Cardiac fibroblast (primary cell): ENCODE measurements at regions not wholly inside any gene's neighbourhood (a gene's known extent, or its start where the extent isn't known, plus 50 kb on each side); places are given as distances from the start of the nearest gene placed in this dataset.

ENCODE experiments used
- DNase-seq, 2 donors: peaks; one replicate each; pipeline versions ENCODE4 v3.0.0 to v3.0.0-alpha.2; 2010; ENCODE audit warnings: low read depth in 2 of 2
- H3K4me3 ChIP-seq, 2 donors: replicated peaks in 1 of 2; 1 replicate in 1 of 2; 2 replicates in 1 of 2; pipeline ENCODE4 v1.5.1; 2011; ENCODE audit warnings: low read depth in 2 of 2, low read length in 2 of 2, mild to moderate bottlenecking in 2 of 2, moderate library complexity in 1 of 2
- TF ChIP-seq, protein P1 (sequence below): IDR thresholded peaks from one replicate; pipeline ENCODE4 v1.5.1; 2011; ENCODE audit warnings: low read depth, mild to moderate bottlenecking, low read length, inconsistent platforms

DNA sequence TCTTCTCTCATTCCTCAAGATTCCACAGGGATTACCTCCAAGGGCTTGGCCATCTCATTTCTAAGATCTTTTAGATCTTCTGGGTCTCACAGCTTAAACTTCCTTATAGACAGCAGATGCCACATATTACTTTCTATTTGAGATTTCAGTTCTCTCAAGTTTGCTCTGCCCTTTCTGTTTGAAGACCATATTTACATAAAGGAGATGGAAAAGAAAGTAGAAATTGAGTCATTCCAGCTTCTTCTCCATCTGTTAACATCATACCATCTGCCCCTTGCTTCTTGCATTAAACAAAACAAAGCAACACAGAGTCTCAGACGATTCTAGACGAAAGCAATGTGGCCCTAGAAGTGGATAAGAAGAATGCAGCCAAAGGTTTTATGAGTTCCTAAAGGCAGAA lies 203.4 kb downstream of the TTLL2 start:
- TF ChIP-seq, protein P1, sequence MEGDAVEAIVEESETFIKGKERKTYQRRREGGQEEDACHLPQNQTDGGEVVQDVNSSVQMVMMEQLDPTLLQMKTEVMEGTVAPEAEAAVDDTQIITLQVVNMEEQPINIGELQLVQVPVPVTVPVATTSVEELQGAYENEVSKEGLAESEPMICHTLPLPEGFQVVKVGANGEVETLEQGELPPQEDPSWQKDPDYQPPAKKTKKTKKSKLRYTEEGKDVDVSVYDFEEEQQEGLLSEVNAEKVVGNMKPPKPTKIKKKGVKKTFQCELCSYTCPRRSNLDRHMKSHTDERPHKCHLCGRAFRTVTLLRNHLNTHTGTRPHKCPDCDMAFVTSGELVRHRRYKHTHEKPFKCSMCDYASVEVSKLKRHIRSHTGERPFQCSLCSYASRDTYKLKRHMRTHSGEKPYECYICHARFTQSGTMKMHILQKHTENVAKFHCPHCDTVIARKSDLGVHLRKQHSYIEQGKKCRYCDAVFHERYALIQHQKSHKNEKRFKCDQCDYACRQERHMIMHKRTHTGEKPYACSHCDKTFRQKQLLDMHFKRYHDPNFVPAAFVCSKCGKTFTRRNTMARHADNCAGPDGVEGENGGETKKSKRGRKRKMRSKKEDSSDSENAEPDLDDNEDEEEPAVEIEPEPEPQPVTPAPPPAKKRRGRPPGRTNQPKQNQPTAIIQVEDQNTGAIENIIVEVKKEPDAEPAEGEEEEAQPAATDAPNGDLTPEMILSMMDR: no peak
- no peak for DNase-seq
- no peak overlapping the region for H3K4me3 ChIP-seq

DNA sequence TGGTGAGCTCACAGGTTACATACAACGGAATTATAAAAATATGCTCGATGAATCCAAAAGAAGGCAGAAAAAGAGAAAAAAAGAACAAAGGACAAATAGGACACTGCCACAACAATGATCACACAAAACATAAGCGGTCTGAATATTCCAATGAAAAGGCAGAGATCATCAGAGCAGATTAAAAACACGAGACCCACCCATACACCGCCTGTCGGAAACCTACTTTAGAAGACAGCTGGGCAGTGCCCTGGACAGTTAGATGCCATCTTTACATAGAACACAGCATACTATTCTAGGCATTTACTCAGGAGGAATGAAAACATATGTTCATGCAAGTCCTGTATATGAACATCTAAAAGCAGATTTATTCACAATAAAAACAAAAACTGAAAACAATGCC lies 204.1 kb downstream of the TTLL2 start:
- TF ChIP-seq, protein P1: no peak
- no peak for DNase-seq
- H3K4me3 ChIP-seq: no peak overlapping the region

DNA sequence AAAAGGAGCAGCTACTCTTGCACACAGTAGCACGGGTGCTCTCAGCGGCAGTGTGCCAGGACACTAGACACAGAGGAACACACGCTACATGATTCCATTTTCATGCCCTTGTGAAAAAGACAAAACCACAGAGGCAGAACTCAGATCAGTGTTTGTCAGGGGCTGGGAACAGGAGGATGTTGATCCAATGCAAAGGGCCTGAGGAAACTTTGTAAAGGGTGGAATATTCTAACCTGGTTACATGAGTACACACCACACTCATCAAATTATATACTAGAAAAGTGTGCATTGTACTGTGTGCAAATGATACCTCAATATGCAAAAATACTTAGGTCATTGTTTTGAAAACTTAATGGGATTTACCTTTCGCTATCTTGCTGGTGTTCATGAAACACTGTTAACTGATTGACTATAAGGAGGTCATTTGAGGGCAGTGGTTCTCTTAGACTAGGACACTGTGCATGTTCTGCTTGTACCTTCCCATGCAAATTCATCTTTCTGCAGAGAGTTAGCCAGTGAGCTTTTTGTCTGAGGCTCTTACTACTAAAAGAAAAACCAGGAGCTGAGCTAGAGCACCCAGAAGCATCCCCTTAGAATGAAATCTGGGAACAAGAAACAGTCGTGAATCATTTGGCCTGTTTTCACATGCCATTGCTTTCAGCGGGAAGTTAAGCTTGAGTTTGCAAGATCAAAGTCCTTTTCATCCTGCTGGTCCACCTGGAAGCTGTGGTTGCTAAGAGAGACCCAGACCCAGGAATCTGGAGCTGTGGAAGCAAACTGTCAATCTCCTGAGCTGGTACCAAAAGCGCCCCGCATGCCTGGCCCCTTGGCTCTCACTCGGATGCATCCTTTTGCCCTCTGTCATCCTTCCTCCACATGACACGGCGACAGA lies 204.8 kb downstream of the TTLL2 start:
- DNase-seq: no peak
- H3K4me3 ChIP-seq: no peak overlapping the region
- TF ChIP-seq, protein P1: no peak

DNA sequence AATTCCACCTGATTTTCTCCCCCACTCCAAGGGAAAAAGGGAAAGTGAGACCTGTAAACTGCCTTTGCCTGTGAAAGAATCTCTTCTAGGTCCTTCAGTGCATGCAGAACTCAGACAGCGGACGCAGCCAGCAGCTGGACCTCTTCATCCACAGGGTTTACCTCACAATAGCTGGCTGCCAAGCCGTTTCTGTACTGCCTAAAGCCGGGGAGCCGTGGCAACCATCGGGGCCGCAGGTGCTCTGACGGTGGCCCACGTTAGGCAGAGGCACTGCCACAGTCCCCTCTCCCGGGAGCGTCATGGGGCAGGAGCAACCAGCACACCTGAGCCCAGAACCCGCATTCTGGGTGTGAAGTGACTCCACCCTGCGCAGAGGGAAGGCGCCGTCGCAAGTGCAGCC lies 206.1 kb downstream of the TTLL2 start:
- peak in 1 of 2 donors; percentile 23 for DNase-seq
- TF ChIP-seq, protein P1: no peak
- H3K4me3 ChIP-seq: no peak overlapping the region

DNA sequence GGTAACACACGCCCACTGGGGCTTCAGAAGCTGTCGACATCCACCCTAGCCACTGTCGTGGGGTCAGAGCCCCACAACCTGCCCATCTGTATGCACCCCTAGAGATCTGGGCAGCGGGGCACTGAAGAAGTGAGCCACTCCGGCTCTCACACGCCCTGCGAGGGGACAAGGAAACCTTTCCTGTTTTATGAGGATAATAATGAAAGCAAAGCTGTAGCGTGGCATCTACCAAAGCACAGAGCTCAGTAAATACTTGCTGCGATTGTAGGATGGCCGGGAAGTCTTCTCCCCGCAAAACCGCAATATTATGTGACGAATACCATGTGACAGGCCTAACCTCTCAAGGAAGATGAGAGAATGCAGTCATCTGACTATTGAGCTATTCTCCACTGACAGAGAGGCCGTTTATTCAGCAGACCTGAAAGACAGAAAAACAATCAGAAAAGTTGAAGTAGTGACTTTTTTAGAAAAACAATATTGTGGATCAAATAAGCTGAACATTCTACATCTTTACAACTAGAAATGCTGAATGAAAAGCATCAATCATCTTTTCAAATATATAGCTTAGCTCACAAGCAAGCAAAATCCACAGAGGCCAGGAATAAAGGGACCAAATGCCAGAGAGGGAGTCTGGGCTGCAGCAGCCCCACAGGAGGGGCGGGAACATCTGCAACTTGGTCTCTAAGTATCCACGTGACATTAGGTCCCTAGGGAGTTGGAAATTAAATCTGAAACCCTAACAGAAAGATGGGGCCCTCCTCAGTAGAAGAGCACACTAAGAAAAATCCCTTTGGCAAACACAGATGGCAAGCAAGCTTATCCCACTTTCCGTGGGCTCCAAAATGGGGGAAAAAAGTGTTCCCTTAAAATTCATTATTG lies 207.8 kb downstream of the TTLL2 start:
- H3K4me3 ChIP-seq: no peak overlapping the region
- TF ChIP-seq, protein P1: no peak
- no peak for DNase-seq

DNA sequence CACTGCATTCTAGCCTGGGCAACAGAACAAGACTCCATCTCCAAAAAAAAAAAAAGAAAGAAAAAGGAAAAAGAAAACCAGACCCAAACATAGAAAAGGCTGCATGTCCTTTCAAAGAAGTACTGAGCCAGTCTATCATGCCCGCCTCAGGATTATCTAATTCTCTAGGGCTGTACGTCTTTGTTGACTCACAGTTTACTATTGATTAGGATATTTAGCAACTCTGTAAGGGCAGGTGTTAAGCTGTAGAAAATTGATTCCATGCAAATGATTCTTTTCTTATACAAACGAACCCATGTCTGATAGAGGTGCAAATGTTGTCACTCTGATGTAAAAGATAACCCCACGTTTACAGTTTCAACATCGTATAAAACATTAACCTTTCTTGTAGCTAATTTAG lies 209.0 kb downstream of the TTLL2 start:
- DNase-seq: no peak
- TF ChIP-seq, protein P1: no peak
- H3K4me3 ChIP-seq: no peak overlapping the region
